ENCODE measurements at regions not wholly inside any gene's neighbourhood (a gene's known extent, or its start where the extent isn't known, plus 50 kb on each side); places are given as distances from the start of the nearest gene placed in this dataset.
A peak's percentile ranks its signal among the peaks of the same experiment; 100 is the strongest.

- Mint-ChIP-seq H3K27ac (ENCODE audit: low read depth, unreplicated experiment) (no peak overlapping the region), H3K4me1 (ENCODE audit: insufficient read depth, unreplicated experiment) (no peaks in the 10 kb centered on the region), H3K27me3 (ENCODE audit: insufficient read depth, unreplicated experiment) (no peaks in the 10 kb centered on the region), H3K36me3 (ENCODE audit: insufficient read depth, unreplicated experiment) (no peaks in the 10 kb centered on the region), H3K9me3 (ENCODE audit: unreplicated experiment) (peaks cover 23% of the 10 kb centered on the region), H3K4me3 (ENCODE audit: unreplicated experiment) (no peak overlapping the region)
- POLR2A ChIA-PET = no interaction called here
- intact Hi-C loops (cut with micrococcal nuclease) = no loop called here
- CTCF ChIA-PET = no interaction called here
- peak; percentile 2 for DNase-seq (ENCODE audit: unreplicated experiment)
- no TSS peak for BruUV-seq (replicated peaks)
- TF ChIP-seq CTCF (IDR thresholded peaks at IDR 0.05; ENCODE audit: unreplicated experiment) = no peak
These were observed 265.8 kb downstream of the SLC16A7 start for GRCh38 chr12:59861635-59862034.

GRCh38 chr12:59867055-59867454 is 271.2 kb downstream of the SLC16A7 start:
- Mint-ChIP-seq H3K4me3 (ENCODE audit: unreplicated experiment) (no peak overlapping the region), H3K36me3 (ENCODE audit: insufficient read depth, unreplicated experiment) (no peaks in the 10 kb centered on the region), H3K27ac (ENCODE audit: low read depth, unreplicated experiment) (no peak overlapping the region), H3K4me1 (ENCODE audit: insufficient read depth, unreplicated experiment) (no peaks in the 10 kb centered on the region), H3K9me3 (ENCODE audit: unreplicated experiment) (peaks cover 11% of the 10 kb centered on the region), H3K27me3 (ENCODE audit: insufficient read depth, unreplicated experiment) (no peaks in the 10 kb centered on the region)
- CTCF ChIA-PET = interaction anchor here (0.7 to 1.2 kb wide), 2 partner anchors 15 to 523 kb away, joined by 3 to 6 read pairs; no protein-coding TSS in a partner anchor
- intact Hi-C loops (cut with micrococcal nuclease) = no loop called here
- no peak for DNase-seq (ENCODE audit: unreplicated experiment)
- no TSS peak for BruUV-seq (replicated peaks)
- TF ChIP-seq CTCF (IDR thresholded peaks at IDR 0.05; ENCODE audit: unreplicated experiment) = no peak
- POLR2A ChIA-PET = no interaction called here

- no peak for DNase-seq (ENCODE audit: unreplicated experiment)
- POLR2A ChIA-PET = no interaction called here
- H3K4me1 Mint-ChIP-seq (ENCODE audit: insufficient read depth, unreplicated experiment) = no peaks in the 10 kb centered on the region
- no peak overlapping the region for H3K4me3 Mint-ChIP-seq (ENCODE audit: unreplicated experiment)
- no peaks in the 10 kb centered on the region for H3K27me3 Mint-ChIP-seq (ENCODE audit: insufficient read depth, unreplicated experiment)
- CTCF ChIA-PET = interaction anchor here (0.7 to 1.2 kb wide), 2 partner anchors 16 to 523 kb away, joined by 3 to 6 read pairs; no protein-coding TSS in a partner anchor
- intact Hi-C loops (cut with micrococcal nuclease) = no loop called here
- no TSS peak for BruUV-seq (replicated peaks)
- no peak overlapping the region for H3K27ac Mint-ChIP-seq (ENCODE audit: low read depth, unreplicated experiment)
- peaks cover 11% of the 10 kb centered on the region for H3K9me3 Mint-ChIP-seq (ENCODE audit: unreplicated experiment)
- no peaks in the 10 kb centered on the region for H3K36me3 Mint-ChIP-seq (ENCODE audit: insufficient read depth, unreplicated experiment)
- no peak for TF ChIP-seq CTCF (IDR thresholded peaks at IDR 0.05; ENCODE audit: unreplicated experiment)
These were observed 271.9 kb downstream of the SLC16A7 start for GRCh38 chr12:59867689-59868088.

- no peaks in the 10 kb centered on the region for H3K27me3 Mint-ChIP-seq (ENCODE audit: insufficient read depth, unreplicated experiment)
- no peak for TF ChIP-seq CTCF (IDR thresholded peaks at IDR 0.05; ENCODE audit: unreplicated experiment)
- no peaks in the 10 kb centered on the region for H3K4me1 Mint-ChIP-seq (ENCODE audit: insufficient read depth, unreplicated experiment)
- intact Hi-C loops (cut with micrococcal nuclease) = no loop called here
- ChIA-PET POLR2A (no interaction called here), CTCF (no interaction called here)
- BruUV-seq (replicated peaks) = no TSS peak
- H3K9me3 Mint-ChIP-seq (ENCODE audit: unreplicated experiment) = peaks cover 7% of the 10 kb centered on the region
- no peak for DNase-seq (ENCODE audit: unreplicated experiment)
- no peak overlapping the region for H3K4me3 Mint-ChIP-seq (ENCODE audit: unreplicated experiment)
- no peaks in the 10 kb centered on the region for H3K36me3 Mint-ChIP-seq (ENCODE audit: insufficient read depth, unreplicated experiment)
- H3K27ac Mint-ChIP-seq (ENCODE audit: low read depth, unreplicated experiment) = no peak overlapping the region
These were observed 275.9 kb downstream of the SLC16A7 start for GRCh38 chr12:59871779-59872178.

Data from MCF 10A (cell line).